ENCODE measurements at regions not wholly inside any gene's neighbourhood (a gene's known extent, or its start where the extent isn't known, plus 50 kb on each side); places are given as distances from the start of the nearest gene placed in this dataset.
A peak's percentile ranks its signal among the peaks of the same experiment; 100 is the strongest.
"Not testable (repeated sequence)": the region's sequence is repeated elsewhere in the genome, so short reads cannot be mapped to it uniquely, and the experiment has no call there.

DNA sequence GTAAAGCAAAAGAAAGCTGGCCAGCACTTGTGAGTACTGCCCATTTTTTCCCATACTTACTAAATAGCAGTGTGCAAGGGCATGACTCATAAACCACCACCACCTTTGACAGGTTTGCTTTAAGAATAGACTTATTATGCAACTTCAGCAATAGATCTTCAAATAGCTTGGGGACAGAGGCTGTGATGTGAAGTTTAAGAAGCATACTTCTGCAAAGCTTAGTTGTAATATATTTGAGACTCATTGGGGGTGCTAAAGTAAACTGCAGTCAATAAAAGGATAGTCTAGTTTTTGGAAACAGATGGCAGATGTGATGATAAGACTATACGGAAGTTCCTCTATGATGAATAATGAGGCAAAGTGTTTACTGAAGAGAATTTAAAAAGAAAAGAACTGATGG lies 210.0 kb downstream of the PLA2G4A start:
- H3K9me3 Mint-ChIP-seq = peaks cover 9% of the 10 kb centered on the region
- peaks cover 5% of the 10 kb centered on the region for H3K4me1 Mint-ChIP-seq (ENCODE audit: low read depth)
- H3K4me3 Mint-ChIP-seq = no peak overlapping the region
- intact Hi-C loops (cut with micrococcal nuclease) = no loop called here
- no peaks in the 10 kb centered on the region for H3K27me3 Mint-ChIP-seq
- no peaks in the 10 kb centered on the region for H3K36me3 Mint-ChIP-seq (ENCODE audit: low read depth)
- H3K27ac Mint-ChIP-seq = no peak overlapping the region

- H3K27ac Mint-ChIP-seq = no peak overlapping the region
Measured at GRCh38 chr1:187041104-187041503, 212.4 kb downstream of the PLA2G4A start.

DNA sequence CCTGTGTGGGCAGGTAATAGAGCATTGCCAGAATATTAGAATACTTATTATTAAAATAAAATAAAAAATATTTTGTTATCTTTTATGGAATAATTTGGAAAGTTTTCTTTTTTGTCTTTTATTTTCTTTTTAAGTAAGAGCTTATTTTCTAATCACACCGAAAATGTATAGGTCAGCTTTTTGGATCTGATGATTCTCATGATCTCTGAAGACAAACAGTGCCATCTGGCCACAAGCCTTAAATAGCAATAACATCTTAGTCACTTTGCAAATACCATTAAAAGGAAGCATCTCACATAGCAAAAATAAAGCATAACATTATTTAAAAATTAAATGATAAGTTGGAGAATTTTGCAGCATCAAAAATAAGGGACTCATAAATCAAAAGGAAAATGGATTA lies 213.8 kb downstream of the PLA2G4A start:
- Mint-ChIP-seq H3K9me3 (peaks cover 12% of the 10 kb centered on the region), H3K27ac (no peak overlapping the region), H3K4me1 (ENCODE audit: low read depth) (peaks cover 5% of the 10 kb centered on the region), H3K36me3 (ENCODE audit: low read depth) (no peaks in the 10 kb centered on the region), H3K4me3 (no peak overlapping the region), H3K27me3 (no peaks in the 10 kb centered on the region)
- intact Hi-C loops (cut with micrococcal nuclease) = no loop called here

More at GRCh38 chr1:187041104-187041503, 212.4 kb downstream of the PLA2G4A start:
- intact Hi-C loops (cut with micrococcal nuclease) = no loop called here
- Mint-ChIP-seq H3K9me3 (peaks cover 12% of the 10 kb centered on the region), H3K36me3 (ENCODE audit: low read depth) (no peaks in the 10 kb centered on the region), H3K4me1 (ENCODE audit: low read depth) (peaks cover 5% of the 10 kb centered on the region), H3K4me3 (no peak overlapping the region), H3K27me3 (no peaks in the 10 kb centered on the region)

DNA sequence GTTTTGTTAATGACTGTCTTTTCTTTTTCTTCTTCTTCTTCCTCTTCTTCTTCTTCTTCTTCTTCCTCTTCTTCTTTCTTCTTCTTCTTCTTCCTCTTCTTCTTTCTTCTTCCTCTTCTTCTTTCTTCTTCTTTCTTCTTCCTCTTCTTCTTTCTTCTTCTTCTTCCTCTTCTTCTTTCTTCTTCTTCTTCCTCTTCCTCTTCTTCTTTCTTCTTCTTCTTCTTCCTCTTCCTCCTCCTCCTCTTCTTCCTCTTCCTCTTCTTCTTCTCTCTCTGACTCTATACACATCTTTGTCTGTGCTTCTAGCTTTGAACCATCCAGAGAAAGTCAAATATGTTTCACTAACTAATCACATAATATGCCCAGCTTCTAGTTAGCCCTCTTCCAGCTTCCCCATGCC lies 214.7 kb downstream of the PLA2G4A start:
- Mint-ChIP-seq H3K27ac (peak overlapping the region; percentile 55), H3K9me3 (peaks cover 12% of the 10 kb centered on the region)
- H3K27me3 Mint-ChIP-seq; H3K4me1 Mint-ChIP-seq (ENCODE audit: low read depth); H3K36me3 Mint-ChIP-seq (ENCODE audit: low read depth); intact Hi-C loops (cut with micrococcal nuclease); H3K4me3 Mint-ChIP-seq: not testable (repeated sequence)

GRCh38 chr1:187044411-187044810 lies 215.7 kb downstream of the PLA2G4A start:
- Mint-ChIP-seq H3K4me3 (no peak overlapping the region), H3K4me1 (ENCODE audit: low read depth) (peaks cover 5% of the 10 kb centered on the region), H3K27ac (no peak overlapping the region), H3K27me3 (no peaks in the 10 kb centered on the region), H3K9me3 (peaks cover 12% of the 10 kb centered on the region), H3K36me3 (ENCODE audit: low read depth) (no peaks in the 10 kb centered on the region)
- intact Hi-C loops (cut with micrococcal nuclease) = no loop called here

- peaks cover 12% of the 10 kb centered on the region for H3K9me3 Mint-ChIP-seq
- no peak overlapping the region for H3K27ac Mint-ChIP-seq
- peaks cover 5% of the 10 kb centered on the region for H3K4me1 Mint-ChIP-seq (ENCODE audit: low read depth)
- no peaks in the 10 kb centered on the region for H3K27me3 Mint-ChIP-seq
- intact Hi-C loops (cut with micrococcal nuclease) = no loop called here
- H3K36me3 Mint-ChIP-seq (ENCODE audit: low read depth) = no peaks in the 10 kb centered on the region
- no peak overlapping the region for H3K4me3 Mint-ChIP-seq
Measured at GRCh38 chr1:187045371-187045770, 216.6 kb downstream of the PLA2G4A start.

- Mint-ChIP-seq H3K27me3 (no peaks in the 10 kb centered on the region), H3K27ac (no peak overlapping the region), H3K4me1 (ENCODE audit: low read depth) (peaks cover 5% of the 10 kb centered on the region), H3K36me3 (ENCODE audit: low read depth) (no peaks in the 10 kb centered on the region), H3K4me3 (no peak overlapping the region), H3K9me3 (peaks cover 12% of the 10 kb centered on the region)
- intact Hi-C loops (cut with micrococcal nuclease) = no loop called here
Measured at GRCh38 chr1:187046293-187046692, 217.5 kb downstream of the PLA2G4A start.

DNA sequence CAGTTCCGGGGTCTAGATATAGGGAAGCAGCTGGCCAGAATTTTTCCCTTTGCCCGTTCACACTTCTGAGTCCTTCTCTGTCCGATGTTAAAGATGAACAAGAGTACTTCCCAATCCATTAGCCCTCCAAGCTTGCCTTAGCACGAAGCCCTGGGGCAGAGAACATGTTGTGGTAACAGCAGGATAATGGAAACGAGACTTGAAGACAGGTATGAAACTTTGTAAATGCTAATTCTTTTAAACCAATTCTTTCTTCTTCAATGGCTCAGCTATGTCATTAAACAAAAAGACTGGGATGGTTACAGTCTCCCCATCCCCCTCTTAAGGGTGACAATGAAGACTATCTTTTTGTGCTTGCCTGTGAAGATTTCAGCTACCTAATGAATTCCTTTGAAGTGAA lies 218.5 kb downstream of the PLA2G4A start:
- intact Hi-C loops (cut with micrococcal nuclease) = no loop called here
- H3K27ac Mint-ChIP-seq = no peak overlapping the region
- H3K9me3 Mint-ChIP-seq = peaks cover 12% of the 10 kb centered on the region
- H3K27me3 Mint-ChIP-seq = no peaks in the 10 kb centered on the region
- no peaks in the 10 kb centered on the region for H3K36me3 Mint-ChIP-seq (ENCODE audit: low read depth)
- peaks cover 5% of the 10 kb centered on the region for H3K4me1 Mint-ChIP-seq (ENCODE audit: low read depth)
- no peak overlapping the region for H3K4me3 Mint-ChIP-seq

- no peaks in the 10 kb centered on the region for H3K27me3 Mint-ChIP-seq
- no peak overlapping the region for H3K4me3 Mint-ChIP-seq
- no peaks in the 10 kb centered on the region for H3K9me3 Mint-ChIP-seq
- no peaks in the 10 kb centered on the region for H3K4me1 Mint-ChIP-seq (ENCODE audit: low read depth)
- no peaks in the 10 kb centered on the region for H3K36me3 Mint-ChIP-seq (ENCODE audit: low read depth)
- intact Hi-C loops (cut with micrococcal nuclease) = no loop called here
- H3K27ac Mint-ChIP-seq = no peak overlapping the region
Measured at GRCh38 chr1:187051618-187052232, 223.0 kb downstream of the PLA2G4A start.

DNA sequence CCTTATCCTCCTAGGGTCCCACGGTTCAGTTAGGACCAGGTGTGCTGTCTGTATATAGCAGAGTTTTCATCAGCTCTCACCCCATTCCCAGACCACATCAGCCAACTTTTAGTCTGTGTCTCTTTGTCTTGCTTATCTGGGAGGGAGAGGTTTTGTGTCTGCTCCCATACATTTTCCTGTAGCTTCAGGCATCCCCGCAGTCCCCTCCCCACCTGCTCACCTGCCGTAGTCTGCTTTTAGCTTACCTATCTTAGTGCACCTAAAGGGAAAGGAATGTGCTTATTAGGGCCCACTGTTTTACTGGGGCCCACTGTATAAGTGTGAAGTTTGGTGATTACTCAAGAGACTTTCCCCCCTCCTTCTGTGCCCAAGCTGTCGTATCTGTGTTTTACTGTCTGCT lies 225.1 kb downstream of the PLA2G4A start:
- Mint-ChIP-seq H3K4me1 (ENCODE audit: low read depth) (no peaks in the 10 kb centered on the region), H3K27me3 (no peaks in the 10 kb centered on the region), H3K36me3 (ENCODE audit: low read depth) (no peaks in the 10 kb centered on the region), H3K9me3 (no peaks in the 10 kb centered on the region), H3K27ac (no peak overlapping the region), H3K4me3 (no peak overlapping the region)
- intact Hi-C loops (cut with micrococcal nuclease) = no loop called here

- H3K4me1 Mint-ChIP-seq (ENCODE audit: low read depth) = no peaks in the 10 kb centered on the region
- H3K9me3 Mint-ChIP-seq = no peaks in the 10 kb centered on the region
- no peak overlapping the region for H3K4me3 Mint-ChIP-seq
- no peaks in the 10 kb centered on the region for H3K36me3 Mint-ChIP-seq (ENCODE audit: low read depth)
- H3K27me3 Mint-ChIP-seq = no peaks in the 10 kb centered on the region
- H3K27ac Mint-ChIP-seq = no peak overlapping the region
- intact Hi-C loops (cut with micrococcal nuclease) = no loop called here
Measured at GRCh38 chr1:187054862-187055757, 226.4 kb downstream of the PLA2G4A start.

GRCh38 chr1:187063271-187063670 lies 234.5 kb downstream of the PLA2G4A start:
- no peaks in the 10 kb centered on the region for H3K4me1 Mint-ChIP-seq (ENCODE audit: low read depth)
- H3K9me3 Mint-ChIP-seq = no peaks in the 10 kb centered on the region
- intact Hi-C loops (cut with micrococcal nuclease) = no loop called here
- H3K4me3 Mint-ChIP-seq = no peak overlapping the region
- no peaks in the 10 kb centered on the region for H3K36me3 Mint-ChIP-seq (ENCODE audit: low read depth)
- no peak overlapping the region for H3K27ac Mint-ChIP-seq
- H3K27me3 Mint-ChIP-seq = no peaks in the 10 kb centered on the region

- no peaks in the 10 kb centered on the region for H3K9me3 Mint-ChIP-seq
- intact Hi-C loops (cut with micrococcal nuclease) = no loop called here
- H3K4me1 Mint-ChIP-seq (ENCODE audit: low read depth) = no peaks in the 10 kb centered on the region
- H3K27ac Mint-ChIP-seq = no peak overlapping the region
- H3K27me3 Mint-ChIP-seq = no peaks in the 10 kb centered on the region
- no peaks in the 10 kb centered on the region for H3K36me3 Mint-ChIP-seq (ENCODE audit: low read depth)
- H3K4me3 Mint-ChIP-seq = no peak overlapping the region
Measured at GRCh38 chr1:187067160-187067559, 238.4 kb downstream of the PLA2G4A start.

- H3K4me1 Mint-ChIP-seq (ENCODE audit: low read depth) = no peaks in the 10 kb centered on the region
- no peaks in the 10 kb centered on the region for H3K36me3 Mint-ChIP-seq (ENCODE audit: low read depth)
- H3K27ac Mint-ChIP-seq = no peak overlapping the region
- H3K9me3 Mint-ChIP-seq = peaks cover 23% of the 10 kb centered on the region
- intact Hi-C loops (cut with micrococcal nuclease) = no loop called here
- no peak overlapping the region for H3K4me3 Mint-ChIP-seq
- no peaks in the 10 kb centered on the region for H3K27me3 Mint-ChIP-seq
Measured at GRCh38 chr1:187070076-187070475, 241.3 kb downstream of the PLA2G4A start.

Measured in dendritic cell treated with granulocyte-macrophage colony-stimulating factor and Interleukin-4, amounts not matched to agents 40 ng/mL and 50 ng/mL, for 4 days (primary cell).